ENCODE measurements at regions not wholly inside any gene's neighbourhood (a gene's known extent, or its start where the extent isn't known, plus 50 kb on each side); places are given as distances from the start of the nearest gene placed in this dataset.

- H3K9me3 ChIP-seq: no peaks in the 10 kb centered on the region
- no peak for DNase-seq
- intact Hi-C loops (cut with micrococcal nuclease; ENCODE audit: unreplicated experiment): no loop called here
- ChIA-PET CTCF (no interaction called here), POLR2A (no interaction called here)
- H3K27me3 ChIP-seq (replicated peaks; ENCODE audit: control insufficient read depth, insufficient read depth, low read length): no peaks in the 10 kb centered on the region
- H3K4me1 ChIP-seq: no peaks in the 10 kb centered on the region
- TF ChIP-seq CTCF (IDR thresholded peaks at IDR 0.05; ENCODE audit: insufficient read depth in 1 of 2, low read depth in 1 of 2, low read length in 1 of 2, severe bottlenecking in 1 of 2, unreplicated experiment in 1 of 2): no peak
- Mint-ChIP-seq H3K4me1 (ENCODE audit: low read depth, unreplicated experiment) (no peaks in the 10 kb centered on the region), H3K27me3 (ENCODE audit: insufficient read depth, unreplicated experiment) (peaks cover 4% of the 10 kb centered on the region), H3K9me3 (ENCODE audit: unreplicated experiment) (no peaks in the 10 kb centered on the region), H3K27ac (ENCODE audit: unreplicated experiment) (no peak overlapping the region), H3K4me3 (ENCODE audit: unreplicated experiment) (no peak overlapping the region), H3K36me3 (ENCODE audit: insufficient read depth, unreplicated experiment) (no peaks in the 10 kb centered on the region)
- no peaks in the 10 kb centered on the region for H3K36me3 ChIP-seq (ENCODE audit: control insufficient read depth, insufficient read depth, low read length)
- no peak overlapping the region for H3K4me3 ChIP-seq (ENCODE audit: low read depth, low read length)
- BruUV-seq (replicated peaks): no TSS peak
Observed at GRCh38 chr3:99365979-99366378, 272.4 kb upstream of the COL8A1 start.

GRCh38 chr3:99365396-99365795 lies 273.0 kb upstream of the COL8A1 start:
- H3K27me3 Mint-ChIP-seq (ENCODE audit: insufficient read depth, unreplicated experiment): peaks cover 4% of the 10 kb centered on the region
- TF ChIP-seq CTCF (IDR thresholded peaks at IDR 0.05; ENCODE audit: insufficient read depth in 1 of 2, low read depth in 1 of 2, low read length in 1 of 2, severe bottlenecking in 1 of 2, unreplicated experiment in 1 of 2): no peak

GRCh38 chr3:99357131-99357530 lies 281.3 kb upstream of the COL8A1 start:
- no peak overlapping the region for H3K27ac Mint-ChIP-seq (ENCODE audit: unreplicated experiment)
- H3K9me3 Mint-ChIP-seq (ENCODE audit: unreplicated experiment): no peaks in the 10 kb centered on the region
- Histone ChIP-seq H3K9me3 (no peaks in the 10 kb centered on the region), H3K4me1 (no peaks in the 10 kb centered on the region), H3K4me3 (ENCODE audit: low read depth, low read length) (no peak overlapping the region), H3K36me3 (ENCODE audit: control insufficient read depth, insufficient read depth, low read length) (no peaks in the 10 kb centered on the region), H3K27me3 (replicated peaks; ENCODE audit: control insufficient read depth, insufficient read depth, low read length) (no peaks in the 10 kb centered on the region; the same call in 1 of the 2 replicates)
- no peaks in the 10 kb centered on the region for H3K36me3 Mint-ChIP-seq (ENCODE audit: insufficient read depth, unreplicated experiment)
- no peaks in the 10 kb centered on the region for H3K4me1 Mint-ChIP-seq (ENCODE audit: low read depth, unreplicated experiment)
- no TSS peak for BruUV-seq (replicated peaks)
- intact Hi-C loops (cut with micrococcal nuclease; ENCODE audit: unreplicated experiment): no loop called here
- H3K4me3 Mint-ChIP-seq (ENCODE audit: unreplicated experiment): no peak overlapping the region
- H3K27me3 Mint-ChIP-seq (ENCODE audit: insufficient read depth, unreplicated experiment): peaks cover 10% of the 10 kb centered on the region
- POLR2A ChIA-PET: no interaction called here
- no peak for DNase-seq
- CTCF ChIA-PET: no interaction called here
- no peak for TF ChIP-seq CTCF (IDR thresholded peaks at IDR 0.05; ENCODE audit: insufficient read depth in 1 of 2, low read depth in 1 of 2, low read length in 1 of 2, severe bottlenecking in 1 of 2, unreplicated experiment in 1 of 2)

More at GRCh38 chr3:99365396-99365795, 273.0 kb upstream of the COL8A1 start:
- POLR2A ChIA-PET: no interaction called here
- Mint-ChIP-seq H3K4me3 (ENCODE audit: unreplicated experiment) (no peak overlapping the region), H3K27ac (ENCODE audit: unreplicated experiment) (no peak overlapping the region), H3K4me1 (ENCODE audit: low read depth, unreplicated experiment) (no peaks in the 10 kb centered on the region), H3K36me3 (ENCODE audit: insufficient read depth, unreplicated experiment) (no peaks in the 10 kb centered on the region), H3K9me3 (ENCODE audit: unreplicated experiment) (no peaks in the 10 kb centered on the region)
- no peaks in the 10 kb centered on the region for H3K9me3 ChIP-seq
- H3K4me3 ChIP-seq (ENCODE audit: low read depth, low read length): no peak overlapping the region
- H3K4me1 ChIP-seq: no peaks in the 10 kb centered on the region
- no peaks in the 10 kb centered on the region for H3K36me3 ChIP-seq (ENCODE audit: control insufficient read depth, insufficient read depth, low read length)
- H3K27me3 ChIP-seq (replicated peaks; ENCODE audit: control insufficient read depth, insufficient read depth, low read length): no peaks in the 10 kb centered on the region
- no TSS peak for BruUV-seq (replicated peaks)
- intact Hi-C loops (cut with micrococcal nuclease; ENCODE audit: unreplicated experiment): no loop called here
- CTCF ChIA-PET: no interaction called here
- DNase-seq: no peak

All from Caco-2 (cell line).